HG03095 (cell line): ENCODE measurements at regions not wholly inside any gene's neighbourhood (a gene's known extent, or its start where the extent isn't known, plus 50 kb on each side); places are given as distances from the start of the nearest gene placed in this dataset.

ENCODE experiments used
- ATAC-seq: cut with Tn5 transposase; IDR thresholded peaks from one replicate; pipeline ENCODE4 v1.9.1; 2021; ENCODE audit warnings: moderate library complexity; ENCODE audit not compliant: unreplicated experiment

- no peak for ATAC-seq
Measured at GRCh38 chr3:5304188-5304587, 116.7 kb downstream of the EDEM1 start.

- ATAC-seq, result peak; percentile 80
Measured at GRCh38 chr3:5304789-5305683, 117.5 kb downstream of the EDEM1 start.

- peak; percentile 16 for ATAC-seq
Measured at GRCh38 chr3:5305684-5305989, 118.1 kb downstream of the EDEM1 start.

- ATAC-seq, result no peak
Measured at GRCh38 chr3:5309171-5309570, 121.7 kb downstream of the EDEM1 start.

GRCh38 chr3:5309602-5310001 is 122.1 kb downstream of the EDEM1 start:
- ATAC-seq, result no peak

GRCh38 chr3:5310509-5310908 is 123.0 kb downstream of the EDEM1 start:
- ATAC-seq, result no peak

GRCh38 chr3:5312290-5312689 is 124.8 kb downstream of the EDEM1 start:
- ATAC-seq, result no peak

- no peak for ATAC-seq
Measured at GRCh38 chr3:5314897-5315296, 127.4 kb downstream of the EDEM1 start.

GRCh38 chr3:5317557-5317956 is 130.1 kb downstream of the EDEM1 start:
- ATAC-seq, result no peak

- no peak for ATAC-seq
Measured at GRCh38 chr3:5319454-5319853, 131.9 kb downstream of the EDEM1 start.

- no peak for ATAC-seq
Measured at GRCh38 chr3:5321666-5322340, 134.3 kb downstream of the EDEM1 start.

- no peak for ATAC-seq
Measured at GRCh38 chr3:5324780-5325179, 137.3 kb downstream of the EDEM1 start.

- no peak for ATAC-seq
Measured at GRCh38 chr3:5330152-5330810, 142.8 kb downstream of the EDEM1 start.

GRCh38 chr3:5331567-5332269 is 144.2 kb downstream of the EDEM1 start:
- no peak for ATAC-seq

GRCh38 chr3:5332270-5332956 is 144.9 kb downstream of the EDEM1 start:
- no peak for ATAC-seq

- ATAC-seq, result no peak
Measured at GRCh38 chr3:5339967-5340535, 152.5 kb downstream of the EDEM1 start.

- no peak for ATAC-seq
Measured at GRCh38 chr3:5341610-5342009, 154.1 kb downstream of the EDEM1 start.

- ATAC-seq, result no peak
Measured at GRCh38 chr3:5343459-5343858, 156.0 kb downstream of the EDEM1 start.

- ATAC-seq, result no peak
Measured at GRCh38 chr3:5344707-5345106, 157.2 kb downstream of the EDEM1 start.

GRCh38 chr3:5347486-5347885 is 160.0 kb downstream of the EDEM1 start:
- no peak for ATAC-seq
